HG03095 (cell line): ENCODE measurements at regions not wholly inside any gene's neighbourhood (a gene's known extent, or its start where the extent isn't known, plus 50 kb on each side); places are given as distances from the start of the nearest gene placed in this dataset.

Source experiments
- ATAC-seq: cut with Tn5 transposase; IDR thresholded peaks from one replicate; pipeline ENCODE4 v1.9.1; 2021; ENCODE audit warnings: moderate library complexity; ENCODE audit not compliant: unreplicated experiment

- no peak for ATAC-seq
Measured at GRCh38 chr1:194309269-194309668, 1122.9 kb upstream of the B3GALT2 start.

- no peak for ATAC-seq
Measured at GRCh38 chr1:194300776-194301175, 1114.4 kb upstream of the B3GALT2 start.

DNA sequence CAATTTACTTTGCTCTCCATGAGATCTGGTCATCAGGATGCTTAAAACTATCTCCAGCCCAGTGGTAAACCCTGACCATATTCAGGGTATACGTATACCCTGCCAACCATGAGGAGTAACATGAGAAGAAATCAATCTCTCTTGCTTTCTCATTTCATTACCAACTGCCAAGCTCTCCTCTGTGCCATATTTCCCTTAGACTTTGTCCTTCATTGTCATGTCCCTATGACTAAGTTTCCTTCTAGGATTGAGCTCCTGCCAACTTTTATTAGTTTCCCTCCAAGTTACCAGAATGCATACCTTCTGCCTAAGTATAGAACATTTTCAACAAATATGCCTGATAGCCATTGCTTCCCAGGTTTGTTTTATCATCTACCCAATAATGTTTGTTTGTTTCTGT lies 1113.9 kb upstream of the B3GALT2 start:
- no peak for ATAC-seq

GRCh38 chr1:194298007-194298598 lies 1111.7 kb upstream of the B3GALT2 start:
- no peak for ATAC-seq

DNA sequence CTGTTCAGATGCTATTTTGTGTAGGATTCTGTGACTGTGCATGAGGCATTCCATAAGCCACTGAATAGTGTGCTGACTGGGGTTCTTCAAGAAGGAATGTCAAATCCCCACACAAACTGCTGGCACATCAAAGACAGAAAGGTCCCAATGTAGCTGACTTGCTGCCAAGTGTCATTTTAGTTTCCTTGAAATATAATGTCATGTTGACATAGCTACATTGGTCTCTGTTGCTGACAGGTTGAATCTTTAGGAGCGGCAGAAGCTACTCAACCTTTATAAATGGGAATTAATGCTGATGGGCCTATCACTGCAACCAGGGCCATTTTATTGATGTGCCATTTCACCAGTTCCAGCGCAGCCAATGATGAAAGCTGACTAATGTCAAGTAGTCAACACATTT lies 1110.7 kb upstream of the B3GALT2 start:
- no peak for ATAC-seq

DNA sequence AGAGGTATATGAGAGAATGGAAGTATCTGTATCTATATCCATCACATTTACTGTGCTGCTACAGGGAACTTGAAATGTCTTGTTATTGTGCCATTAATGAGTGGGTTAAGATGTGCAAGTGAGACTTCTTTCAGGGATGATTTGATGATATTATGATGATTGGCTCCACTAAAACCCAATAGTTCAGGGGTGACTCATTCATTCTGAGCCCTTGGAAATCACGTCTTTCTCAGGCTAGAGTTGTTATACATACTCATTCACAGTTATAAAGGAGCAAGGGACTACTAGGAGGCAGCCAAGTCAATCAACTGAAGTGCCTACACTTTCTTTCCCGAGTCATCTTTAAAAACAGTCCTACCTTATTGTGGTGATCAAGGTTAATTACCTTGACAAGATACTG lies 1109.8 kb upstream of the B3GALT2 start:
- ATAC-seq, result no peak

- peak; percentile 88 for ATAC-seq
Measured at GRCh38 chr1:194295685-194296084, 1109.3 kb upstream of the B3GALT2 start.

- ATAC-seq, result no peak
Measured at GRCh38 chr1:194293851-194294405, 1107.5 kb upstream of the B3GALT2 start.

DNA sequence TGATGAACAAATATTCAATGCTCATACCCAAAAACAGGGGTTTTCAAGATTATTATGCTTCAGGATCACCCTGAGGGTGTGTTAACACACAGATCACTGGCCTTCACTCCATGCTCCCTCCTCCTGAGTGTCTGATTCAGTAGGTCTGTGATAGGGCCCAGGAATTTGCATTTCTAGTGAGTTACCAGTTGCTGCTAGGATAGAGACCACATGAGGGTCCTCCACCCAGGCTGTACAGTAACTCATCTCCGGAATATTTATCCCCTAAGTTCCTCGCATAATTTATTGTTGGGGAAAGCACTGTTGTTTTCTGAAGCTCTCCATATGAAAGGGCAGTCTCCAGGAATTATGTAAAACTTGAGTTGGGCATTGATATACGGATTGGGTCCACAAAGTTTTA lies 1106.6 kb upstream of the B3GALT2 start:
- ATAC-seq, result no peak

GRCh38 chr1:194289569-194290266 lies 1103.3 kb upstream of the B3GALT2 start:
- peak; percentile 95 for ATAC-seq

DNA sequence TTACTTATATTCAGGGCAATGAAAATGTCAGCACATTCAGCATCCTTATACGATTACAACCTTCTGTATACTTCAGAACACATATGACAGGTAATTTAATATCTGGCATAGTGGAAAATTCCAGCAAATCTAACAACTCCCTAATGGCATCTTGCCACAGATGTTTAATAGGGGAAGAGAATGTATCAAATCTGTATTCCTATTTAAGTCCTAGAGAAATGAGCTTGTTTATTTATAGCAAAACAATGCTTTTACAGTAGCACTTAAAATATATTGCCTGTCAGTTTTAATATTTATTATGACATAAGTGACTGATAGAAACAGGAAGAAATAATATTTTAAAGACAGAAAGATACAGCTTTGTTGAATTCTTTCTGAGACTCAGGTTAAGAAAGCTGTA lies 1101.8 kb upstream of the B3GALT2 start:
- ATAC-seq, result no peak

GRCh38 chr1:194281376-194281775 lies 1095.0 kb upstream of the B3GALT2 start:
- ATAC-seq, result no peak

DNA sequence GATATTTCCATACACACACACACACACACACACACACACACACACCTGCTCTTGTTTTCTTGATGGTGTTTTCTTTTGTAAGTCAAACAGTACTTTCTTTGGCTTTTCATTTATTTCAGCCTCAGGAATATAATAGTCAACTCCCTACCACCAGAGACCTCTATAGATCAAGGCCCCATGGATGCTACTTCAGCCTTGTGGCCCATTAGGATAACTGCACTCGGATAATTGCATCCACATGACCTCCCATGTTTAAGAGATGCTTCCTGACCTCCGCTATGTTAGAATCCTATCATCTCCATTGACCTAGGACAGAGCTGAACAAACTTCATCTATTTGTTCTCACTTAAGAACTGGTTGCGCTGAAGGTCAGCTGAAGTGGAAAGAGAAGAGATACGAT lies 1094.0 kb upstream of the B3GALT2 start:
- ATAC-seq, result no peak

- peak; percentile 95 for ATAC-seq
Measured at GRCh38 chr1:194279975-194280374, 1093.6 kb upstream of the B3GALT2 start.

GRCh38 chr1:194277927-194278326 lies 1091.5 kb upstream of the B3GALT2 start:
- no peak for ATAC-seq

- no peak for ATAC-seq
Measured at GRCh38 chr1:194273660-194274059, 1087.2 kb upstream of the B3GALT2 start.

- ATAC-seq, result no peak
Measured at GRCh38 chr1:194268839-194269238, 1082.4 kb upstream of the B3GALT2 start.

GRCh38 chr1:194267021-194267420 lies 1080.6 kb upstream of the B3GALT2 start:
- ATAC-seq, result no peak

DNA sequence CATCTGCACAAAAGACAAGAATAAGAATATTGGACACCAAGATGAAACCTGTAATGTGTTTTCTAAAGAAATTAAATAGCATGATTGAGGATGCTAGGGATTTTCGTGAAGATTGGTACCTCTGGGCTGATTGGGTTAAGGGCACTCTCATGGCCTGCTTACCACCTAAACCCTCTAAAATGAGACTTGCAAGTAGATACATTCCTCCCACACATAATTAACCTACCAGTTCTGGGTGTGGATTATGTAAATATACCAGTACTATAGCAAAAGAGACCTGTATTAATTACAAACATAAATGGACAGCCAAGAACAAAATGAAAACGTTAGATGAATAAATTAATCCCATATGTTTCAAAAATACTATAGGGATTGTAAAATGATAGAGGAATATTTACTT lies 1069.6 kb upstream of the B3GALT2 start:
- no peak for ATAC-seq

GRCh38 chr1:194252199-194252598 lies 1065.8 kb upstream of the B3GALT2 start:
- ATAC-seq, result no peak

- ATAC-seq, result no peak
Measured at GRCh38 chr1:194241215-194241614, 1054.8 kb upstream of the B3GALT2 start.

GRCh38 chr1:194233069-194233468 lies 1046.7 kb upstream of the B3GALT2 start:
- ATAC-seq, result no peak
